PC-3 (cell line): ENCODE measurements at regions not wholly inside any gene's neighbourhood (a gene's known extent, or its start where the extent isn't known, plus 50 kb on each side); places are given as distances from the start of the nearest gene placed in this dataset.

Experiments
- EZH2 ChIP-seq: fragments of 300-600 bp; sonication (generic); IDR thresholded peaks from one replicate; pipeline ENCODE4 v1.6.1; 2017; ENCODE audit warnings: antibody characterized with exemption, mild to moderate bottlenecking, low read length; ENCODE audit not compliant: unreplicated experiment
- TF ChIP-seq, protein P1 (sequence below): fragments of 300-600 bp; sonication (generic); conservative IDR thresholded peaks from 2 replicates; pipeline ENCODE4 v1.5.1; 2017; ENCODE audit warnings: antibody characterized with exemption, low read depth, mild to moderate bottlenecking, low read length

DNA sequence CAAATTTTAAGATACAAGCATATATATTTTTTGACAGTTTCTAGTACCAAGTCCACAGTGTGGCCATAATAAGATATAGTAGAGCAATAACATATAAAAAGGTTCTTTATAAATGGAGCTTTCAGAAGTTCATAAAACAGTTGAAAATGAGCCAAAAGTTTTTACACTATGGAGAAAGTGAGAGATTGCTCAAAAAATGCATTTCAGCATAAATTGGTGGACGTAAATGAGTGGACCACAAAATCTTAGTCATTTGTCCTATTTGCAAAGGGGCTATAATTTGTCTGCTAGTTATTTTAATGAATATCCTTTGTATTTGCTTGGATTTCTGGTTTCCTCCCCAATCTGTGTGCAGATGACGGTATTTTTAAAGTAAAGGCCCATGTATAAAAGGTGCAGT, 159.4 kb upstream of the DAP start:
- TF ChIP-seq, protein P1, sequence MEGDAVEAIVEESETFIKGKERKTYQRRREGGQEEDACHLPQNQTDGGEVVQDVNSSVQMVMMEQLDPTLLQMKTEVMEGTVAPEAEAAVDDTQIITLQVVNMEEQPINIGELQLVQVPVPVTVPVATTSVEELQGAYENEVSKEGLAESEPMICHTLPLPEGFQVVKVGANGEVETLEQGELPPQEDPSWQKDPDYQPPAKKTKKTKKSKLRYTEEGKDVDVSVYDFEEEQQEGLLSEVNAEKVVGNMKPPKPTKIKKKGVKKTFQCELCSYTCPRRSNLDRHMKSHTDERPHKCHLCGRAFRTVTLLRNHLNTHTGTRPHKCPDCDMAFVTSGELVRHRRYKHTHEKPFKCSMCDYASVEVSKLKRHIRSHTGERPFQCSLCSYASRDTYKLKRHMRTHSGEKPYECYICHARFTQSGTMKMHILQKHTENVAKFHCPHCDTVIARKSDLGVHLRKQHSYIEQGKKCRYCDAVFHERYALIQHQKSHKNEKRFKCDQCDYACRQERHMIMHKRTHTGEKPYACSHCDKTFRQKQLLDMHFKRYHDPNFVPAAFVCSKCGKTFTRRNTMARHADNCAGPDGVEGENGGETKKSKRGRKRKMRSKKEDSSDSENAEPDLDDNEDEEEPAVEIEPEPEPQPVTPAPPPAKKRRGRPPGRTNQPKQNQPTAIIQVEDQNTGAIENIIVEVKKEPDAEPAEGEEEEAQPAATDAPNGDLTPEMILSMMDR, result no peak
- no peak for TF ChIP-seq EZH2
